ENCODE measurements at regions not wholly inside any gene's neighbourhood (a gene's known extent, or its start where the extent isn't known, plus 50 kb on each side); places are given as distances from the start of the nearest gene placed in this dataset.
"Not testable (repeated sequence)": the region's sequence is repeated elsewhere in the genome, so short reads cannot be mapped to it uniquely, and the experiment has no call there.

DNA sequence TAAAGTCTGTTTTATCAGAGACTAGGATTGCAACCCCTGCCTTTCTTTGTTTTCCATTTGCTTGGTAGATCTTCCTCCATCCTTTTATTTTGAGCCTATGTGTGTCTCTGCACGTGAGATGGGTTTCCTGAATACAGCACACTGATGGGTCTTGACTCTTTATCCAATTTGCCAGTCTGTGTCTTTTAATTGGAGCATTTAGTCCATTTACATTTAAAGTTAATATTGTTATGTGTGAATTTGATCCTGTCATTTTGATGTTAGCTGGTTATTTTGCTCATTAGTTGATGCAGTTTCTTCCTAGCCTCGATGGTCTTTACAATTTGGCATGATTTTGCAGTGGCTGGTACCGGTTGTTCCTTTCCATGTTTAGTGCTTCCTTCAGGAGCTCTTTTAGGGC lies 141.7 kb downstream of the EHF start:
- TF ChIP-seq, protein P1, sequence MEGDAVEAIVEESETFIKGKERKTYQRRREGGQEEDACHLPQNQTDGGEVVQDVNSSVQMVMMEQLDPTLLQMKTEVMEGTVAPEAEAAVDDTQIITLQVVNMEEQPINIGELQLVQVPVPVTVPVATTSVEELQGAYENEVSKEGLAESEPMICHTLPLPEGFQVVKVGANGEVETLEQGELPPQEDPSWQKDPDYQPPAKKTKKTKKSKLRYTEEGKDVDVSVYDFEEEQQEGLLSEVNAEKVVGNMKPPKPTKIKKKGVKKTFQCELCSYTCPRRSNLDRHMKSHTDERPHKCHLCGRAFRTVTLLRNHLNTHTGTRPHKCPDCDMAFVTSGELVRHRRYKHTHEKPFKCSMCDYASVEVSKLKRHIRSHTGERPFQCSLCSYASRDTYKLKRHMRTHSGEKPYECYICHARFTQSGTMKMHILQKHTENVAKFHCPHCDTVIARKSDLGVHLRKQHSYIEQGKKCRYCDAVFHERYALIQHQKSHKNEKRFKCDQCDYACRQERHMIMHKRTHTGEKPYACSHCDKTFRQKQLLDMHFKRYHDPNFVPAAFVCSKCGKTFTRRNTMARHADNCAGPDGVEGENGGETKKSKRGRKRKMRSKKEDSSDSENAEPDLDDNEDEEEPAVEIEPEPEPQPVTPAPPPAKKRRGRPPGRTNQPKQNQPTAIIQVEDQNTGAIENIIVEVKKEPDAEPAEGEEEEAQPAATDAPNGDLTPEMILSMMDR (conservative IDR thresholded peaks at IDR 0.05; ENCODE audit: low read depth, low read length): not testable (repeated sequence)
- TF ChIP-seq POLR2A (IDR thresholded peaks at IDR 0.05; ENCODE audit: low read depth, low read length); MXI1 (IDR thresholded peaks at IDR 0.05; ENCODE audit: borderline replicate concordance, low read depth, low read length); SMC3 (IDR thresholded peaks at IDR 0.05; ENCODE audit: low read depth, low read length): not testable (repeated sequence)
- TF ChIP-seq, protein P2, sequence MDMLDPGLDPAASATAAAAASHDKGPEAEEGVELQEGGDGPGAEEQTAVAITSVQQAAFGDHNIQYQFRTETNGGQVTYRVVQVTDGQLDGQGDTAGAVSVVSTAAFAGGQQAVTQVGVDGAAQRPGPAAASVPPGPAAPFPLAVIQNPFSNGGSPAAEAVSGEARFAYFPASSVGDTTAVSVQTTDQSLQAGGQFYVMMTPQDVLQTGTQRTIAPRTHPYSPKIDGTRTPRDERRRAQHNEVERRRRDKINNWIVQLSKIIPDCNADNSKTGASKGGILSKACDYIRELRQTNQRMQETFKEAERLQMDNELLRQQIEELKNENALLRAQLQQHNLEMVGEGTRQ (IDR thresholded peaks at IDR 0.05; ENCODE audit: low read depth, low read length): not testable (repeated sequence)
